ENCODE measurements at regions not wholly inside any gene's neighbourhood (a gene's known extent, or its start where the extent isn't known, plus 50 kb on each side); places are given as distances from the start of the nearest gene placed in this dataset.

DNA sequence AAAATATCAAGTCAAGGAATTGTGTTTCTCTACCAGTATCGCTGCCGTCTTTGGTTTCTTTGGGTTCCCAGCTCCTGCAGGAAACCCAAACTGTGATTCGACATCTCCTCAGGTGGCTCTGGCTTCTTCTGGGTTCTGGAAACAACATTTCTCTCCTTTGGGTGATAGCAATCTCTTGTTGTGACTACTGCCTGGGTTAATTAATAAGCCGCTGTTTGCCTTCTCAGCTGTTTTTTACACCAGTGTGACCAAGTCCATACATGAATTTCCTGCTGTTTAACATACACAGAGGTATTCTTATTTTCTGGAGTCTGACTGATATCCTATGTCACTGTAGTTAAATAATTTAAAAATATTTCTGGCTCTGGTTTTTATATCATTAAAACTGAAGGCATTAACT lies 112.5 kb upstream of the DCC start:
- H2AFZ ChIP-seq (ENCODE audit: low read length) = no peak overlapping the region
- DNase-seq (ENCODE audit: low spot score) (no peak), FAIRE-seq (no peak), ATAC-seq (no peak)
- POLR2A ChIA-PET = no interaction called here
- WGBS (ENCODE audit: low lambda C conversion rate) = 19% methylated on average over 4 of the region's 4 CpGs
- no peaks in the 10 kb centered on the region for H3K4me1 ChIP-seq (ENCODE audit: insufficient read depth, low read length)
- no peak overlapping the region for H3K27ac ChIP-seq (ENCODE audit: extremely low read length, insufficient read depth, low read length)
- no peak overlapping the region for H3K9ac ChIP-seq (ENCODE audit: insufficient read depth, low read depth, low read length)
- H3K4me2 ChIP-seq (ENCODE audit: low read depth, low read length) = no peak overlapping the region
- intact Hi-C loops (cut with micrococcal nuclease; ENCODE audit: unreplicated experiment) = no loop called here
- no peaks in the 10 kb centered on the region for H4K20me1 ChIP-seq (ENCODE audit: insufficient read depth, low read length)
- CTCF ChIA-PET (ENCODE audit: low intra/inter-chr PET ratio, low total read pairs) = no interaction called here
- no peaks in the 10 kb centered on the region for H3K36me3 ChIP-seq (replicated peaks in 1 of 2; ENCODE audit: control insufficient read depth in 1 of 2, insufficient read depth in 2 of 2, low read length in 2 of 2)
- in situ Hi-C loops (cut with HindIII; ENCODE audit: extremely low pct_ligation_motif_present, low pct_unique_long_range_greater_than_20kb) = no loop called here
- no peaks in the 10 kb centered on the region for H3K27me3 ChIP-seq (ENCODE audit: control insufficient read depth in 1 of 2, insufficient read depth in 2 of 2, low read length in 2 of 2)
- no peak overlapping the region for H3K4me3 ChIP-seq (replicated peaks in 1 of 3; ENCODE audit: insufficient read depth in 1 of 3, low read depth in 2 of 3, low read length in 3 of 3)
- BruUV-seq (replicated peaks) = no TSS peak
- H3K79me2 ChIP-seq (ENCODE audit: insufficient read depth, low read length) = no peaks in the 10 kb centered on the region
- TF ChIP-seq BCL6 (CRISPR knock-in tag; IDR thresholded peaks at IDR 0.05) = no peak
- peaks cover 19% of the 10 kb centered on the region; the same call in 1 of the 2 replicates for H3K9me3 ChIP-seq (ENCODE audit: low read length)

GRCh38 chr18:52228166-52228565 lies 111.8 kb upstream of the DCC start:
- Histone ChIP-seq H2AFZ (ENCODE audit: low read length) (no peak overlapping the region), H3K4me3 (replicated peaks in 1 of 3; ENCODE audit: insufficient read depth in 1 of 3, low read depth in 2 of 3, low read length in 3 of 3) (no peak overlapping the region), H3K9ac (ENCODE audit: insufficient read depth, low read depth, low read length) (no peak overlapping the region), H3K79me2 (ENCODE audit: insufficient read depth, low read length) (no peaks in the 10 kb centered on the region), H3K4me2 (ENCODE audit: low read depth, low read length) (no peak overlapping the region), H3K27me3 (ENCODE audit: control insufficient read depth in 1 of 2, insufficient read depth in 2 of 2, low read length in 2 of 2) (no peaks in the 10 kb centered on the region), H4K20me1 (ENCODE audit: insufficient read depth, low read length) (no peaks in the 10 kb centered on the region), H3K9me3 (ENCODE audit: low read length) (peaks cover 19% of the 10 kb centered on the region; the same call in 1 of the 2 replicates), H3K4me1 (ENCODE audit: insufficient read depth, low read length) (no peaks in the 10 kb centered on the region), H3K27ac (ENCODE audit: extremely low read length, insufficient read depth, low read length) (no peak overlapping the region), H3K36me3 (replicated peaks in 1 of 2; ENCODE audit: control insufficient read depth in 1 of 2, insufficient read depth in 2 of 2, low read length in 2 of 2) (no peaks in the 10 kb centered on the region)
- ChIA-PET CTCF (ENCODE audit: low intra/inter-chr PET ratio, low total read pairs) (no interaction called here), POLR2A (no interaction called here)
- TF ChIP-seq JUNB (CRISPR knock-in tag; IDR thresholded peaks at IDR 0.05; ENCODE audit: borderline replicate concordance) (no peak), KDM4B (CRISPR knock-in tag; IDR thresholded peaks at IDR 0.05) (no peak), SRF (IDR thresholded peaks at IDR 0.05; ENCODE audit: low read depth, low read length) (no peak), MTF1 (CRISPR knock-in tag; IDR thresholded peaks at IDR 0.05) (no peak), THAP8 (CRISPR knock-in tag; IDR thresholded peaks at IDR 0.05; ENCODE audit: borderline replicate concordance) (no peak), CCAR2 (optimal IDR thresholded peaks at IDR 0.05; ENCODE audit: low read depth, low read length) (no peak), ZBTB25 (CRISPR knock-in tag; IDR thresholded peaks at IDR 0.05) (no peak), ZBTB7B (CRISPR knock-in tag; IDR thresholded peaks at IDR 0.05) (no peak), STAT6 (CRISPR knock-in tag; IDR thresholded peaks at IDR 0.05; ENCODE audit: borderline replicate concordance) (no peak), ZBTB37 (CRISPR knock-in tag; IDR thresholded peaks at IDR 0.05) (no peak)
- TF ChIP-seq, protein P1, sequence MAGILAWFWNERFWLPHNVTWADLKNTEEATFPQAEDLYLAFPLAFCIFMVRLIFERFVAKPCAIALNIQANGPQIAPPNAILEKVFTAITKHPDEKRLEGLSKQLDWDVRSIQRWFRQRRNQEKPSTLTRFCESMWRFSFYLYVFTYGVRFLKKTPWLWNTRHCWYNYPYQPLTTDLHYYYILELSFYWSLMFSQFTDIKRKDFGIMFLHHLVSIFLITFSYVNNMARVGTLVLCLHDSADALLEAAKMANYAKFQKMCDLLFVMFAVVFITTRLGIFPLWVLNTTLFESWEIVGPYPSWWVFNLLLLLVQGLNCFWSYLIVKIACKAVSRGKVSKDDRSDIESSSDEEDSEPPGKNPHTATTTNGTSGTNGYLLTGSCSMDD (CRISPR knock-in tag; IDR thresholded peaks at IDR 0.05) = no peak
- DNase-seq (ENCODE audit: low spot score) (no peak), ATAC-seq (no peak), FAIRE-seq (no peak)
- no TSS peak for BruUV-seq (replicated peaks)
- intact Hi-C loops (cut with micrococcal nuclease; ENCODE audit: unreplicated experiment) = no loop called here
- in situ Hi-C loops (cut with HindIII; ENCODE audit: extremely low pct_ligation_motif_present, low pct_unique_long_range_greater_than_20kb) = no loop called here
- 0% methylated on average over 3 of the region's 3 CpGs for WGBS (ENCODE audit: low lambda C conversion rate)

All from HepG2 (cell line).